ENCODE measurements at regions not wholly inside any gene's neighbourhood (a gene's known extent, or its start where the extent isn't known, plus 50 kb on each side); places are given as distances from the start of the nearest gene placed in this dataset.

GRCh38 chr12:124114316-124114715, 141.3 kb downstream of the ZNF664 start:
- Histone ChIP-seq H3K18ac (ENCODE audit: low read length) (no peak overlapping the region), H3K27ac (replicated peaks; ENCODE audit: low read length) (no peak overlapping the region), H2AFZ (ENCODE audit: low read length) (no peak overlapping the region), H3K36me3 (replicated peaks in 1 of 2; ENCODE audit: control insufficient read depth in 2 of 2, insufficient read depth in 2 of 2, low read length in 2 of 2) (no peaks in the 10 kb centered on the region), H2BK120ac (ENCODE audit: low read depth, low read length) (no peak overlapping the region), H2AK5ac (ENCODE audit: low read depth, low read length) (no peak overlapping the region), H3K27me3 (ENCODE audit: control insufficient read depth in 3 of 3, insufficient read depth in 3 of 3, low read depth in 1 of 3, low read length in 3 of 3) (no peaks in the 10 kb centered on the region), H3K23ac (ENCODE audit: low read depth, low read length, poor library complexity) (no peak overlapping the region), H4K91ac (ENCODE audit: low read depth, low read length, poor library complexity) (no peak overlapping the region), H2BK15ac (ENCODE audit: low read length) (no peak overlapping the region), H3K9ac (ENCODE audit: low read depth, low read length, poor library complexity) (no peak overlapping the region), H3K79me1 (ENCODE audit: low read depth, low read length) (no peaks in the 10 kb centered on the region), H3K9me3 (replicated peaks in 1 of 2; ENCODE audit: control insufficient read depth in 2 of 2, insufficient read depth in 1 of 2, low read depth in 1 of 2, low read length in 2 of 2) (peaks cover 0 to 7% of the 10 kb centered on the region in 2 donors), H3K4ac (ENCODE audit: low read length) (no peak overlapping the region), H2BK12ac (ENCODE audit: low read length) (no peak overlapping the region), H4K8ac (ENCODE audit: low read depth, low read length) (no peak overlapping the region), H2BK5ac (ENCODE audit: low read length) (no peak overlapping the region), H3K4me2 (ENCODE audit: insufficient read depth, low read length, poor library complexity, severe bottlenecking) (no peak overlapping the region), H3K4me3 (ENCODE audit: low read length in 2 of 2) (no peak overlapping the region), H3K4me1 (ENCODE audit: control insufficient read depth in 2 of 2, insufficient read depth in 1 of 2, low read depth in 1 of 2, low read length in 2 of 2) (peaks cover 5 to 9% of the 10 kb centered on the region in 2 donors), H3K14ac (ENCODE audit: low read length) (no peak overlapping the region)
- no CpG with 5 or more reads among the region's 2 CpGs for WGBS, 2 donors (ENCODE audit: extremely low coverage in 2 of 2, insufficient read length in 2 of 2, insufficient replicate concordance in 1 of 2)
- no peak for DNase-seq (ENCODE audit: low spot score)

- Histone ChIP-seq H4K91ac (ENCODE audit: low read depth, low read length, poor library complexity) (no peak overlapping the region), H3K27ac (replicated peaks; ENCODE audit: low read length) (no peak overlapping the region), H3K4me2 (ENCODE audit: insufficient read depth, low read length, poor library complexity, severe bottlenecking) (no peak overlapping the region), H3K23ac (ENCODE audit: low read depth, low read length, poor library complexity) (no peak overlapping the region), H2BK120ac (ENCODE audit: low read depth, low read length) (no peak overlapping the region), H2BK15ac (ENCODE audit: low read length) (no peak overlapping the region), H3K4me3 (ENCODE audit: low read length in 2 of 2) (peak overlapping the region in 1 of 2 donors; percentile 30), H3K9ac (ENCODE audit: low read depth, low read length, poor library complexity) (no peak overlapping the region), H2AFZ (ENCODE audit: low read length) (no peak overlapping the region), H3K18ac (ENCODE audit: low read length) (no peak overlapping the region), H3K14ac (ENCODE audit: low read length) (no peak overlapping the region), H2AK5ac (ENCODE audit: low read depth, low read length) (no peak overlapping the region), H3K79me1 (ENCODE audit: low read depth, low read length) (no peaks in the 10 kb centered on the region), H3K4ac (ENCODE audit: low read length) (no peak overlapping the region), H3K9me3 (replicated peaks in 1 of 2; ENCODE audit: control insufficient read depth in 2 of 2, insufficient read depth in 1 of 2, low read depth in 1 of 2, low read length in 2 of 2) (peaks cover 0 to 7% of the 10 kb centered on the region in 2 donors), H4K8ac (ENCODE audit: low read depth, low read length) (no peak overlapping the region), H2BK12ac (ENCODE audit: low read length) (no peak overlapping the region), H3K36me3 (replicated peaks in 1 of 2; ENCODE audit: control insufficient read depth in 2 of 2, insufficient read depth in 2 of 2, low read length in 2 of 2) (no peaks in the 10 kb centered on the region), H3K27me3 (ENCODE audit: control insufficient read depth in 3 of 3, insufficient read depth in 3 of 3, low read depth in 1 of 3, low read length in 3 of 3) (no peaks in the 10 kb centered on the region), H3K4me1 (ENCODE audit: control insufficient read depth in 2 of 2, insufficient read depth in 1 of 2, low read depth in 1 of 2, low read length in 2 of 2) (peaks cover 2 to 9% of the 10 kb centered on the region in 2 donors), H2BK5ac (ENCODE audit: low read length) (no peak overlapping the region)
- no CpG with 5 or more reads among the region's 11 CpGs for WGBS, 2 donors (ENCODE audit: extremely low coverage in 2 of 2, insufficient read length in 2 of 2, insufficient replicate concordance in 1 of 2)
- no peak for DNase-seq (ENCODE audit: low spot score)
Measured at GRCh38 chr12:124115496-124115895, 142.5 kb downstream of the ZNF664 start.

DNA sequence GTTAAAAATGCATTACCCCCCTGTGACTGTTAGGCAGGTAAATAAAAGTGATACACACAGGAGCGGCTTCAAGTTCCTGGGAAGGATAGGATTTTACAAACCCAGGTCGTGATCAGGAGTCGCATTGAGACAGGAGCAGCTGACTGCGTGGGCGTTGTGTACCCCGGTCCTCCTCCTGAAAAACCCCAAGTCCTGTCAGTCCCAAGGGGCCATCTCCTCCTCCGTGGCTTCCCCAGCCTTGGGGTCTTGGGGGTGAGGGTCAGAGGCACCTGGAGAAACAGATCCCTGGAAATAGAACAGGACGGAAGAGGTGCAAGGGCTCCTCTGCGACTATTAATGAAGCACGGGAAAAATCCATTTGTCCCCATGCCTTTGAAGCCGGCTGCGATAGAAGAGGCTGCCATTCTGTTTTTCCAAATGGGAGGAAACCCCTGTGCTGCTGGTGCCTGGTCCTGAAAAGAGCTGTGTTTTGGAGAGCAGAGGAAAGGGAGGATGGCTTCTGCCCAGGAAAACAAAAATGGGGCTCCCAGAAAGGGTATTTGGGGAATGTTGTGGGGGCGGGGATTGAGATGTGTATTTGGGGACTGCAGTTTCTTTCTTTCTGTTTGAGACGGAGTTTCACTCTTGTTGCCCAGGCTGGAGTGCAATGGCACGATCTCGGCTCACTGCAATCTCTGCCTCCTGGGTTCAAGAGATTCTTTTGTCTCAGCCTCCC, 143.1 kb downstream of the ZNF664 start:
- Histone ChIP-seq H3K4me2 (ENCODE audit: insufficient read depth, low read length, poor library complexity, severe bottlenecking) (no peak overlapping the region), H2BK5ac (ENCODE audit: low read length) (no peak overlapping the region), H4K8ac (ENCODE audit: low read depth, low read length) (no peak overlapping the region), H3K27me3 (ENCODE audit: control insufficient read depth in 3 of 3, insufficient read depth in 3 of 3, low read depth in 1 of 3, low read length in 3 of 3) (no peaks in the 10 kb centered on the region), H3K9me3 (replicated peaks in 1 of 2; ENCODE audit: control insufficient read depth in 2 of 2, insufficient read depth in 1 of 2, low read depth in 1 of 2, low read length in 2 of 2) (peaks cover 0 to 7% of the 10 kb centered on the region in 2 donors), H3K23ac (ENCODE audit: low read depth, low read length, poor library complexity) (no peak overlapping the region), H3K79me1 (ENCODE audit: low read depth, low read length) (no peaks in the 10 kb centered on the region), H3K4me1 (ENCODE audit: control insufficient read depth in 2 of 2, insufficient read depth in 1 of 2, low read depth in 1 of 2, low read length in 2 of 2) (peaks cover 0 to 9% of the 10 kb centered on the region in 2 donors), H3K27ac (replicated peaks; ENCODE audit: low read length) (no peak overlapping the region), H3K4me3 (ENCODE audit: low read length in 2 of 2) (peak overlapping the region in 1 of 2 donors; percentile 30), H3K18ac (ENCODE audit: low read length) (no peak overlapping the region), H3K9ac (ENCODE audit: low read depth, low read length, poor library complexity) (no peak overlapping the region), H3K4ac (ENCODE audit: low read length) (no peak overlapping the region), H3K36me3 (replicated peaks in 1 of 2; ENCODE audit: control insufficient read depth in 2 of 2, insufficient read depth in 2 of 2, low read length in 2 of 2) (no peaks in the 10 kb centered on the region), H2AK5ac (ENCODE audit: low read depth, low read length) (no peak overlapping the region), H2BK12ac (ENCODE audit: low read length) (no peak overlapping the region), H2BK120ac (ENCODE audit: low read depth, low read length) (no peak overlapping the region), H2AFZ (ENCODE audit: low read length) (peak overlapping the region; percentile 7), H4K91ac (ENCODE audit: low read depth, low read length, poor library complexity) (no peak overlapping the region), H3K14ac (ENCODE audit: low read length) (no peak overlapping the region), H2BK15ac (ENCODE audit: low read length) (no peak overlapping the region)
- DNase-seq (ENCODE audit: low spot score): no peak
- WGBS, 2 donors (ENCODE audit: extremely low coverage in 2 of 2, insufficient read length in 2 of 2, insufficient replicate concordance in 1 of 2): no CpG with 5 or more reads among the region's 16 CpGs

GRCh38 chr12:124120739-124121138, 147.7 kb downstream of the ZNF664 start:
- Histone ChIP-seq H3K4ac (ENCODE audit: low read length) (no peak overlapping the region), H2AK5ac (ENCODE audit: low read depth, low read length) (no peak overlapping the region), H3K14ac (ENCODE audit: low read length) (no peak overlapping the region), H2BK15ac (ENCODE audit: low read length) (no peak overlapping the region), H4K91ac (ENCODE audit: low read depth, low read length, poor library complexity) (no peak overlapping the region), H3K9me3 (replicated peaks in 1 of 2; ENCODE audit: control insufficient read depth in 2 of 2, insufficient read depth in 1 of 2, low read depth in 1 of 2, low read length in 2 of 2) (peaks cover 2 to 3% of the 10 kb centered on the region in 2 donors), H2BK12ac (ENCODE audit: low read length) (no peak overlapping the region), H3K36me3 (replicated peaks in 1 of 2; ENCODE audit: control insufficient read depth in 2 of 2, insufficient read depth in 2 of 2, low read length in 2 of 2) (no peaks in the 10 kb centered on the region), H3K4me2 (ENCODE audit: insufficient read depth, low read length, poor library complexity, severe bottlenecking) (no peak overlapping the region), H3K9ac (ENCODE audit: low read depth, low read length, poor library complexity) (no peak overlapping the region), H3K4me1 (ENCODE audit: control insufficient read depth in 2 of 2, insufficient read depth in 1 of 2, low read depth in 1 of 2, low read length in 2 of 2) (peaks cover 2 to 13% of the 10 kb centered on the region in 2 donors), H2BK120ac (ENCODE audit: low read depth, low read length) (no peak overlapping the region), H2BK5ac (ENCODE audit: low read length) (no peak overlapping the region), H3K27me3 (ENCODE audit: control insufficient read depth in 3 of 3, insufficient read depth in 3 of 3, low read depth in 1 of 3, low read length in 3 of 3) (no peaks in the 10 kb centered on the region), H3K4me3 (ENCODE audit: low read length in 2 of 2) (no peak overlapping the region), H3K79me1 (ENCODE audit: low read depth, low read length) (no peaks in the 10 kb centered on the region), H3K27ac (replicated peaks; ENCODE audit: low read length) (no peak overlapping the region), H3K18ac (ENCODE audit: low read length) (no peak overlapping the region), H2AFZ (ENCODE audit: low read length) (no peak overlapping the region), H3K23ac (ENCODE audit: low read depth, low read length, poor library complexity) (no peak overlapping the region), H4K8ac (ENCODE audit: low read depth, low read length) (no peak overlapping the region)
- DNase-seq (ENCODE audit: low spot score): no peak
- no CpG with 5 or more reads among the region's 6 CpGs for whole genome bisulfite sequencing, 2 donors (ENCODE audit: extremely low coverage in 2 of 2, insufficient read length in 2 of 2, insufficient replicate concordance in 1 of 2)
